Panc1 (cell line): ENCODE measurements at regions not wholly inside any gene's neighbourhood (a gene's known extent, or its start where the extent isn't known, plus 50 kb on each side); places are given as distances from the start of the nearest gene placed in this dataset.

Experiments used
- ATAC-seq: fragments of 200-7000 bp; cut with Tn5 transposase; 2 replicates; pipeline ENCODE4 v1.9.1; 2020; ENCODE audit warnings: mild to moderate bottlenecking, moderate library complexity
- BruUV-seq: library from RNA; stranded (reverse); fragments of 400-500 nt; replicated peaks from 2 replicates; lab custom pipeline; 2021; lab: Mats Ljungman, UMichigan
- CTCF ChIA-PET: fragments of 300-600 bp; sonication (Branson Sonifier 250); formaldehyde crosslinking; loops from one replicate; lab custom pipeline; 2022; ENCODE audit warnings: antibody characterized with exemption; lab: Charles Lee
- POLR2A ChIA-PET: fragments of 300-600 bp; sonication (Branson Sonifier 250); formaldehyde crosslinking; loops from one replicate; lab custom pipeline; 2022; ENCODE audit warnings: antibody characterized with exemption; lab: Charles Lee
- DNase-seq: peaks from one replicate; pipeline ENCODE4 v3.0.0-alpha.2; 2010; ENCODE audit warnings: low read depth, low spot score
- H3K27ac ChIP-seq: 2 replicates; pipeline ENCODE4 v1.5.1; 2011; ENCODE audit warnings: mild to moderate bottlenecking, low read length, inconsistent platforms
- H3K27me3 ChIP-seq: fragments of 200-500 bp; sonication (Bioruptor generic); 2 replicates; pipeline ENCODE4 v1.6.0; 2014; ENCODE audit warnings: low read length, inconsistent platforms; ENCODE audit not compliant: control insufficient read depth, insufficient read depth
- H3K36me3 ChIP-seq: fragments of 200-500 bp; sonication (Bioruptor generic); 2 replicates; pipeline ENCODE4 v1.5.1; 2014; ENCODE audit warnings: inconsistent platforms, mild to moderate bottlenecking, low read length, moderate library complexity; ENCODE audit not compliant: control insufficient read depth, insufficient read depth
- H3K4me1 ChIP-seq: 2 replicates; pipeline ENCODE4 v1.5.1; 2011; ENCODE audit warnings: inconsistent platforms, mild to moderate bottlenecking, low read length, moderate library complexity; ENCODE audit not compliant: control insufficient read depth, insufficient read depth
- H3K4me3 ChIP-seq, 2 experiments: 2 replicates each; pipeline ENCODE4 v1.5.1; 2011 to 2012; ENCODE audit warnings: low read depth in 2 of 2, low read length in 2 of 2, mild to moderate bottlenecking in 2 of 2, inconsistent platforms in 1 of 2, moderate library complexity in 1 of 2
- H3K9me3 ChIP-seq: fragments of 200-500 bp; sonication (Bioruptor generic); 2 replicates; pipeline ENCODE4 v1.5.1; 2014; ENCODE audit warnings: low read depth, mild to moderate bottlenecking, inconsistent platforms, low read length, moderate library complexity; ENCODE audit not compliant: control insufficient read depth, insufficient read depth
- POLR2AphosphoS5 ChIP-seq: IDR thresholded peaks from 2 replicates; pipeline ENCODE4 v1.6.1; 2012; ENCODE audit warnings: mild to moderate bottlenecking, low read depth, low read length, moderate library complexity
- SIN3A ChIP-seq: IDR thresholded peaks from 2 replicates; pipeline ENCODE4 v1.6.1; 2012; ENCODE audit warnings: low read depth, mild to moderate bottlenecking, low read length, moderate library complexity, borderline replicate concordance; ENCODE audit not compliant: insufficient read depth
- TCF7L2 ChIP-seq: IDR thresholded peaks from 2 replicates; pipeline ENCODE4 v1.6.1; 2011; ENCODE audit warnings: mild to moderate bottlenecking, low read depth, low read length, inconsistent platforms
- in situ Hi-C: cut with HindIII; loops from 2 replicates; pipeline ENCODE4 v1.10.0; 2016; ENCODE audit warnings: low sequenced_read_pairs, low pct_unique_long_range_greater_than_20kb
- intact Hi-C: fragments of 100-400 bp; cut with micrococcal nuclease; formaldehyde crosslinking; loops from one replicate; pipeline ENCODE4 v1.10.0; 2022; ENCODE audit not compliant: unreplicated experiment
- TF ChIP-seq, protein P1 (sequence below), 2 experiments: IDR thresholded peaks; 2 replicates each; pipeline ENCODE4 v1.6.1; 2011 to 2012; ENCODE audit warnings: low read depth in 2 of 2, control low read depth in 1 of 2, low read length in 1 of 2, mild to moderate bottlenecking in 1 of 2, moderate library complexity in 1 of 2; ENCODE audit not compliant: insufficient read depth in 1 of 2
- TF ChIP-seq, protein P2 (sequence below): fragments of 450-650 bp; IDR thresholded peaks from 2 replicates; pipeline ENCODE4 v1.5.1; 2017; ENCODE audit warnings: mild to moderate bottlenecking

DNA sequence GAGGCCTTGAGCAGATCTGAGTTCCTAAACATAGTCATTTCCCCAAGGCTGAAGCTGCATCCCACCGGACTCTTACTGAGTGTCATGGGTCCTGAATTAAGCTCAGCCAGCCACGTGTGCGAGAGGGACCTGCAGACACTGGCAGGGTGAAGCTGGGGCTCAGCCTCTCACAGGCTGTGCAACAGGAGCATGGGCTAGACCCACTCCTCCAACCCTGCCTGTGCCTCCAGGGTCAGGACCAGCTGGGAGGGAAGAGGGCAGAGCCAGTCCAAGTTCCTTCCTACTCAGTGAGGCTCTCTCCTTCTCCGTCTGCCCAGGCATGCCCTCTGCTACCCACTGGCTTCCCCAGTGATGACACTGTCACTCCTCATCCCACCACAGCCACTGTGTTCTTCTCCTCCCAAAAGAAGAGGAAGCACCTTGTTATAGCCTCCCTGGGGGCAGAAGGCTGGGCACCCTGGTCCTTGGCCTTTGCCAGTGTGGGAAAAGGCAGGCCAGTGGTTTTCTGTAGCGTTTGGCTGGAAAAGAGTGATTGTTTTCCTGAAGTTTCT lies 78.9 kb downstream of the KCNF1 start:
- Histone ChIP-seq H3K27me3 (no peaks in the 10 kb centered on the region; the same call in none of the 2 replicates), H3K27ac (no peak overlapping the region), H3K4me3 (no peak overlapping the region), H3K9me3 (no peaks in the 10 kb centered on the region), H3K4me1 (no peaks in the 10 kb centered on the region), H3K36me3 (no peaks in the 10 kb centered on the region)
- DNase-seq (no peak), ATAC-seq (no peak)
- in situ Hi-C loops (no loop called here), intact Hi-C loops (no loop called here)
- no TSS peak for BruUV-seq
- ChIA-PET POLR2A (no interaction called here), CTCF (no interaction called here)
- no peak for TF ChIP-seq TCF7L2
- no peak for TF ChIP-seq POLR2AphosphoS5
- TF ChIP-seq SIN3A: no peak
- TF ChIP-seq, protein P1, sequence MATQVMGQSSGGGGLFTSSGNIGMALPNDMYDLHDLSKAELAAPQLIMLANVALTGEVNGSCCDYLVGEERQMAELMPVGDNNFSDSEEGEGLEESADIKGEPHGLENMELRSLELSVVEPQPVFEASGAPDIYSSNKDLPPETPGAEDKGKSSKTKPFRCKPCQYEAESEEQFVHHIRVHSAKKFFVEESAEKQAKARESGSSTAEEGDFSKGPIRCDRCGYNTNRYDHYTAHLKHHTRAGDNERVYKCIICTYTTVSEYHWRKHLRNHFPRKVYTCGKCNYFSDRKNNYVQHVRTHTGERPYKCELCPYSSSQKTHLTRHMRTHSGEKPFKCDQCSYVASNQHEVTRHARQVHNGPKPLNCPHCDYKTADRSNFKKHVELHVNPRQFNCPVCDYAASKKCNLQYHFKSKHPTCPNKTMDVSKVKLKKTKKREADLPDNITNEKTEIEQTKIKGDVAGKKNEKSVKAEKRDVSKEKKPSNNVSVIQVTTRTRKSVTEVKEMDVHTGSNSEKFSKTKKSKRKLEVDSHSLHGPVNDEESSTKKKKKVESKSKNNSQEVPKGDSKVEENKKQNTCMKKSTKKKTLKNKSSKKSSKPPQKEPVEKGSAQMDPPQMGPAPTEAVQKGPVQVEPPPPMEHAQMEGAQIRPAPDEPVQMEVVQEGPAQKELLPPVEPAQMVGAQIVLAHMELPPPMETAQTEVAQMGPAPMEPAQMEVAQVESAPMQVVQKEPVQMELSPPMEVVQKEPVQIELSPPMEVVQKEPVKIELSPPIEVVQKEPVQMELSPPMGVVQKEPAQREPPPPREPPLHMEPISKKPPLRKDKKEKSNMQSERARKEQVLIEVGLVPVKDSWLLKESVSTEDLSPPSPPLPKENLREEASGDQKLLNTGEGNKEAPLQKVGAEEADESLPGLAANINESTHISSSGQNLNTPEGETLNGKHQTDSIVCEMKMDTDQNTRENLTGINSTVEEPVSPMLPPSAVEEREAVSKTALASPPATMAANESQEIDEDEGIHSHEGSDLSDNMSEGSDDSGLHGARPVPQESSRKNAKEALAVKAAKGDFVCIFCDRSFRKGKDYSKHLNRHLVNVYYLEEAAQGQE (IDR thresholded peaks at IDR 0.05; ENCODE audit: insufficient read depth in 1 of 2, low read depth in 2 of 2, low read length in 1 of 2): no peak
- TF ChIP-seq, protein P2, sequence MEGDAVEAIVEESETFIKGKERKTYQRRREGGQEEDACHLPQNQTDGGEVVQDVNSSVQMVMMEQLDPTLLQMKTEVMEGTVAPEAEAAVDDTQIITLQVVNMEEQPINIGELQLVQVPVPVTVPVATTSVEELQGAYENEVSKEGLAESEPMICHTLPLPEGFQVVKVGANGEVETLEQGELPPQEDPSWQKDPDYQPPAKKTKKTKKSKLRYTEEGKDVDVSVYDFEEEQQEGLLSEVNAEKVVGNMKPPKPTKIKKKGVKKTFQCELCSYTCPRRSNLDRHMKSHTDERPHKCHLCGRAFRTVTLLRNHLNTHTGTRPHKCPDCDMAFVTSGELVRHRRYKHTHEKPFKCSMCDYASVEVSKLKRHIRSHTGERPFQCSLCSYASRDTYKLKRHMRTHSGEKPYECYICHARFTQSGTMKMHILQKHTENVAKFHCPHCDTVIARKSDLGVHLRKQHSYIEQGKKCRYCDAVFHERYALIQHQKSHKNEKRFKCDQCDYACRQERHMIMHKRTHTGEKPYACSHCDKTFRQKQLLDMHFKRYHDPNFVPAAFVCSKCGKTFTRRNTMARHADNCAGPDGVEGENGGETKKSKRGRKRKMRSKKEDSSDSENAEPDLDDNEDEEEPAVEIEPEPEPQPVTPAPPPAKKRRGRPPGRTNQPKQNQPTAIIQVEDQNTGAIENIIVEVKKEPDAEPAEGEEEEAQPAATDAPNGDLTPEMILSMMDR: no peak

GRCh38 chr2:10992023-10992791 lies 80.5 kb downstream of the KCNF1 start:
- Histone ChIP-seq H3K27ac (no peak overlapping the region), H3K4me3 (no peak overlapping the region), H3K36me3 (no peaks in the 10 kb centered on the region), H3K9me3 (no peaks in the 10 kb centered on the region), H3K27me3 (no peaks in the 10 kb centered on the region; the same call in none of the 2 replicates), H3K4me1 (no peaks in the 10 kb centered on the region)
- POLR2A ChIA-PET: no interaction called here
- DNase-seq (no peak), ATAC-seq (no peak)
- CTCF ChIA-PET: no interaction called here
- intact Hi-C loops: no loop called here
- TF ChIP-seq, protein P2: no peak
- TF ChIP-seq TCF7L2: no peak
- in situ Hi-C loops: no loop called here
- BruUV-seq: no TSS peak
